CD4-positive, alpha-beta T cell treated with Interleukin-6 for 4 hours (primary cell): ENCODE measurements at regions not wholly inside any gene's neighbourhood (a gene's known extent, or its start where the extent isn't known, plus 50 kb on each side); places are given as distances from the start of the nearest gene placed in this dataset.

Source experiments
- DNase-seq: peaks from one replicate; pipeline ENCODE4 v3.0.0-alpha.2; 2020; ENCODE audit warnings: mixed read lengths

DNA sequence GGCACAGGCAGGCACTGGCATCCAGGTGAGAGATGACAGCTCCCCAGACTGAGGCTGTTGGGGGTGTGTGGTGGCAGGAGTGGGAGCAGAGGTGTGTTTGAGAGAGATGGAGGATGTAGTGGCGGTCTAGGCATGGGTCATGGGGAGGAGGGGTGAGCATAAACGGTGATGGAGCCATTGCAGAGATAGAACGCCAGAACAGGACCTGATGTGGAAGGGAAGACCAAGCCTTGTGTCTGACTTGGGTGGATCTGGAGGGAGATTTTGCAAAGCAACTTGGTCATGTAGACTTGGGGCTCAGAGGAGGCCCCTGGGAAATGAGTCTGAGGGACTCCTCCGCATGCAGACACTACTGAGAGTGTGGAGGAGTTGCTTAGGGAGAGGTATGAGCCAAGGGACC is 50.0 kb upstream of the CLDN5 start:
- no peak for DNase-seq

DNA sequence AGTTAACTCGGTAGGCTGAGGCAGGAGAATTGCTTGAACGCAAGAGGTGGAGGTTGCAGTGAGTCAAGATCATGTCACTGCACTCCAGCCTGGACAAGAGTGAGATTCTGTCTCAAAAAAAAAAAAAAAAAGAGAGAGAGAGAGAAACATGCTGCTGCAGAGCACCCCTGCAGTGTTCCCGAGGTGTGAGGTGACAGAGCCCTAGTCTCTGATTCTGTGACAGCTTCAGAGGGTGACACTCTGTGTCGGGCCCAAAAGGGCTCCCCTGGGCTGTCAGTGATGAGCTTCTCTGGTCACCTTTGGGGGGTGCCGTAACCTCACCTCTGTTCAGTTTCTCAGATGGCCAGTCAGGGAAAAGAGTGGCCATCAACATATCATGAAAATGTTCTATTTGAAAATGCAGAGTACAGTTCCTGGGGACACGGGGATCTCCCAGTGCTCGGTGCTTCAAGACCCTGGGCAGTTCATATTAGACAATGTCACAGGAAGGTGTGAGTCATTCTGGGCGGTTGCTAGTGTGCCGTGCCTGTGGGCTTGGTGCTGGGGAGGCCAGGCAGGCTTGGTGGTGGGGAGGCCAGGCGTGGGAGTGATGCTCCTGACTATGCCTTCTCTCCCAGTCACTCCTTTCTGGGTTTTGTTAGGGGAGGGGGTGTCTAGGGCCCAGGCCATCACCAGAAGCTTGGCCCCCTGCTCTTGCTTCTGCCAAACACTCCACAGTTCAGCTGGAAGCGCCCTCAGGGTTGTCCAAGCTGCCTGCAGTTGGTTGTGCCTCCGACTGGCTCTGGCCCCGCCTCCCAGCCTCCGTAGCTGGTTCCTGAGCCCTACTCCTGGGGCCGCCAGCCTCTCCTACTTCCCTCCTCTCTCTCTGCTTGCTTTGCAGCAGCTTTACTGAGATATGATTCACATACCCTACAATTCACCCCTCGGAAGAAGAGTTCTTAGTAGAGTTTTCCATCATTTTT is 52.5 kb upstream of the CLDN5 start:
- peak; percentile 62 for DNase-seq

DNA sequence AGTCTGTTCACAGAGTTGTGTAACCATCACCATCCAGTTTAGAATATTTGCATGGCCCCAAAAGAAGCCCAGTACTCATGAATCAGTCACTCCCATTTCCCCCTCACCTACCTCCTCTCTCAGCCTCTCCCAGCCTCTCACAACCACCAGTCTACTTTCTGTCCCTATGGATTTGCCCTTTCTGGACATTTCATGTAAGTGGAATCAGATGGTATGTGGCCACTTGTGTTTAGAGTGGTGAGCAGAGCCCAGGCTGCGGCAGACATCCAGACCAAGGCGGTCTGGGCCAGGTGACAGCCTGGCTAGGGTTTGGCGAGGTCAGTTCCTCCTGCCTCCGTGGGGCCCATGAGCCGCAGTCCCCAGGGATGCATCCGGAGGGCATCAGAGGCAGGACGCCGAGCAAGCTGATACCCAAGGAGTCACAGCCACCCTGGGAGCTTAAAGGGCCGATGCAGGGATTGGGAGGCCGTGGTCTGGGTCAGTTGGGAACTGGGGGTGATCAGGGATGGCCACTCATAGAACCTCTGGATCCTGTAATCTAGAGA is 53.3 kb upstream of the CLDN5 start:
- no peak for DNase-seq

- no peak for DNase-seq
Measured at GRCh38 chr22:19578180-19579004, 54.2 kb upstream of the CLDN5 start.

DNA sequence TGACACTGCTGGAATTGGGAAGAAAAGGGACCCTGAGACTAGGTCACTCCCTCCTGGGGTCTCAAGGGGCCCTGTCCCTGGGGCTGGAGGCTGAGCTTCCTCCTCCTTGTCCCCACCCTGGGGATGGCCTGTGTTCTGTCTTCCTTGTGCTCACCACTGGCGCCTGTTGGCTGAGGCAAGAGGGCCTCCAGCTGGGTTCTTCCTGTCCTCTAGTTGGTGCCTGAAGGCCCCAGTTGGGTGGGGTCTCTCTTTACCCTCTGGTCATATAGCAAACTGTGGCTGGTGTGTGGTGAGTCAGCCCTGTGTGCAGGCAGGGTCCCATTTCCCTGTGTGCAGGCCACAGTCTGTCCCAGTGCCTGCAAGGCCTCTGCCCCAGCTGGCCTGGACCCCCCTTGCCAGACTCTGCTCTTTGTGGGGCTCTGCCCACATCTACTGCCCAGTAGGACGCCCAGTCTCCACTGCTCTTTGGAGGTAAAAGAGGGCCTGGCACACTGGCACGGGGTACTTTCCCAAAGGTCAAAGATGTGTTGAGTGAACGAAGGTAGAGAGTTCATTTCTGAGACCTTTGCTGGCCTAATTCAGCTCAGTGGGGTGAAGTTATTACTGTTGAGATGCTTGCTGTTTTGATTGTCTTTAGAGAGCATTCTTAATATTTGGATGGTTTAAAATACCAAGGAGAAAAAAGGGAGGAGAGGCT is 55.1 kb upstream of the CLDN5 start:
- DNase-seq: peak; percentile 9

- peak; percentile 36 for DNase-seq
Measured at GRCh38 chr22:19579880-19580279, 55.7 kb upstream of the CLDN5 start.

- no peak for DNase-seq
Measured at GRCh38 chr22:19580291-19580890, 56.2 kb upstream of the CLDN5 start.

DNA sequence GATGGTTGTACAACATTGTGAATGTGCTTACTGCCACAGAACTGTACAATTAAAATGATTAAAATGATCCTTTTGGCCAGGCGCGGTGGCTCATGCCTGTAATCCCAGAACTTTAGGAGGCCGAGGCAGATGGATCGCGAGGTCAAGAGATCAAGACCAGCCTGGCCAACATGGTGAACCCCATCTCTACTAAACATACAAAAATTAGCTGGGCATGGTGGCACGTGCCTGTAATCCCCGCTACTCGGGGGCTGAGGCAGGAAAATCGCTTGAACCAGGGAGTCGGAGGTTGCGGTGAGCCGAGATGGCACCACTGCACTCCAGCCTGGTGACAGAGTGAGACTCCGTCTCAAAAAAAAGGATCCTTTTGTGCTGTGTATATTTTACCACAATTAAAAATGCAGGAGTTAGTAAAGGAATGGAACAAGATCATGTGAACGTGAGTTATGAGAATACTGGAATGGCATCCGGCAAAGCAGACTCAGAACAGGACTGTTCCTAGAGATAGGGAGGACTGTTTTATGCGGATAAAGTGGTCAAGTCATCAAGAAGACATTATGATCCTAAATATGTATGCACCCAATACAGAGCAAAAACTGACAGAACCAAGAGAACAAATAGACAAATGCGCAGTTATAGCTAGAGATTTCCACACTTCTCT is 58.0 kb upstream of the CLDN5 start:
- DNase-seq: no peak

GRCh38 chr22:19586922-19587684 is 62.9 kb upstream of the CLDN5 start:
- DNase-seq: no peak

- no peak for DNase-seq
Measured at GRCh38 chr22:19590696-19591095, 66.5 kb upstream of the CLDN5 start.

GRCh38 chr22:19591568-19591967 is 67.4 kb upstream of the CLDN5 start:
- no peak for DNase-seq

DNA sequence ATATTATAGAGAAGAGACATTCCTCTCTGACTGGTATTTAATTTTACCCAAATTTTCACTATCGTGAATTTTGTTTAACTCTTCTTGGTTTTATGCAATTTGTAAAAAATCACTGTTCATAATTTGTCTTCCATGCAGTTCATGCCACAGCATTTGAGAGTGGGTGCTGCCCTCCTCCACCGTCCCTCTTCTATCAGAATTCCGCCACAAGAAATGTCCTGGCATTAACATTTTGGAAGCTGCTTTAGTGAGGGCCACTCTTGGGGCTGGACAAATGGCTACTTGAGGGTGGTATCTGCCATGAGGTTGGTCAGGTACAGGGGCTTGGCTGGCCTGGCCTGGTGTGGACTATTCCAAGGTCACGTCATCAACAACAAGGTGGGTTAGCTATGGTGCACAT is 68.3 kb upstream of the CLDN5 start:
- DNase-seq: no peak

DNA sequence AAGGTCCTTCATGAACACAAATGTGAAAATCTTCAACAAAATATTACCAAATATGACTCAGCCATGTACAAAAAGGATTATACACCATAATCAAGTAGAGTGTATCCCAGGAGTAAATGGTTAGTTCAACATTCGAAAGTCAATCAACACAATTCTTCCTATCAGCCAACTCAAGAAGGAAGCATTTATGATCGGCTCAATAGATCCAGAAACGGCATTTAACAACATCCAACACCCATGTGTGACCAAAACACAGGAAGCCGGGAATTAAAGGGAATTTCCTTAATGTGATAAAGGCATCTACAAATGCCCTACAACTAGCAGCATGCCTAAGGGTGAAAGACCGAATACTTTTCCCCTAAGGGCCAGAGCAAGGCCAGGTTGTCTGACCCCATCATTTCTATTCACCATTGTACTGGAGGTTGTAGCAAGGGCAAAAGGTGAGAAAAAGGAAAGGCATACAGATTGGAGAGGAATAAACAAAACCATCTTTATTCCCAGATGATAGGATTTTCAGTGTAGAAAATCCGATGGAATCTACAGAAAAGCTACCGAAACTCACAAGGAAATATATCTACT is 69.9 kb upstream of the CLDN5 start:
- DNase-seq: no peak

DNA sequence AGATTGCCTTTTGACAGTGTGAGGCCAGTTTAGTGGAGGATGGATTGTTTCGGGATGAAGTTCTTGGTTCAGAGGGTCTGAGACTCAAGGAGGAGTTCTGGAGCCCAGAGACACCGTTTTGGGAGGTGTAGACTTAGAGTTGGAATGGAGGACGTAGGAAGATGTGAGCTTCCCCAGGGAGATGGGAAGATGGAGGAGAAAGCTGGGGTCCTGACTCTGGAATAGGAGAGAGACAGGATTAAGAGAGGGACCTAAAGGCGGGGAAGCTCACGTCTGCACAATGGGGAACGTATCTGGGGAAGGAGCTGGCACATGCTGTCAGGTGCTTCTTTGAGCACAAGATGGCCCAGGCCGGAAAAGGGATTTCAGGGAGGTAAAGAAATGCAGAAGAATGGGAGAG is 71.3 kb upstream of the CLDN5 start:
- DNase-seq: no peak

- peak; percentile 13 for DNase-seq
Measured at GRCh38 chr22:19596680-19597398, 72.6 kb upstream of the CLDN5 start.

DNA sequence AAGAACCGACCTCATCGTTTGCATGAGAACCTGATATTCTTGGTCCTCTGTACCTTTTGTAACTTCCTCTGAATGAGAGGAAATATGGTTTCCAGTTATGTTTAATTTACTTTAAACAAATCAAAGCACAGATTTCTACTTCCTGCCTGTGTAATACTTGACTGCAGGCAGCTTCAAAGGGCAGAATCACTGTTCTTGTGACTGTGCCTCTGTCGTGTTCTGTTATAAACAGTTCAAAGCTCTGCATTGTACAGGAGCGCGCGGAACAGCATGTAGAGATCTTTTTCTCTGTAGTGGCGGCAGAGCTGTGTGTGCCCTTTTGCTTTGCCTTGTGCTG is 73.2 kb upstream of the CLDN5 start:
- peak; percentile 76 for DNase-seq

GRCh38 chr22:19598054-19598855 is 74.0 kb upstream of the CLDN5 start:
- peak; percentile 43 for DNase-seq

DNA sequence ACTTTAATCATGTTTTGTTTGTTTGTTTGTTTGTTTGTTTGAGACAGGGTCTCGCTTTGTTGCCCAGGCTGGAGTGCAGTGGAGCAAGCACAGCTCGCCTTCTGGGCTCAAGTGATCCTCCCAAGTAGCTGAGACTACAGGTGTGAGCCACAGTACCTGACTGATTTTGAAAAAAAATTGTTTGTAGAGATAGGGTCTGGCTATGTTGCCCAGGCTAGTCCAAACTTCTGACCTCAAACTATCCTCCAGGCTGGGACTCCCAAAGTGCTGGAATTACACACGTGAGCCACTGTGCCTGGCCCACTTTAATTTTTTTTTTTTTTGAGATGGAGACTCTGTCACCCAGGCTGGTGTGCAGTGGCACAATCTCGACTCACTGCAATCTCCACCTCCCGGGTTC is 74.8 kb upstream of the CLDN5 start:
- no peak for DNase-seq

DNA sequence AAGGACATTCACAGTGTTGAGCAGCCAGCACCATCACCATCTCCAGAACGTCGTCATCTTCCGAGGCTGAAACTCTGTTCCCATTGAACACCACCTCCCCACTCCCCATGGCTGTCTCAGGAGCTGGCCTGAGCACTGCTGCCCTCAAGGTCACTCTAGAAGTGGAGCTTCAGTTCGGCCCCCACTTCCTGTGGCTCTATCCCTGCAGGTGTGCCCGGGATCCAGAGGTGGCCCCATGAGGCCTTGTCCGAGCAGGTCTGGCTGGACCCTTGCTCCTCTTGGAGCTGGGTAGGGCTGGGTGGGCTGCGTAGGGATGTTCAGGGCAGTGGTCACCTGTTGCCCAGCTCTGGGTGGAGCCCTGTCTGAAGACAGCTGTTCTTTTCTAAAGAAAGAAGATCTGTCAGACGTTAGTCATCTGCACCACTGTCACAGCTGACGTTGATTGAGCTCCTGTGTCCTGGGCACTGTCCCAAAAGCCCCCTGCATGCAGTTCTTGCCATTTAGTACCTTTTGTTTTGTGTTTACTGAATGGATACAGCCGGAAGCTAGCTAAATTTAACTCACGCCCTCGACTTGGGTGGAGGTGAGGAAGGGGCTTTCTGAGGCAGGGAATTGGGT is 75.5 kb upstream of the CLDN5 start:
- DNase-seq: no peak
